ENCODE measurements at regions not wholly inside any gene's neighbourhood (a gene's known extent, or its start where the extent isn't known, plus 50 kb on each side); places are given as distances from the start of the nearest gene placed in this dataset.
"Not testable (repeated sequence)": the region's sequence is repeated elsewhere in the genome, so short reads cannot be mapped to it uniquely, and the experiment has no call there.

GRCh38 chr6:978937-979685 is 286.2 kb upstream of the EXOC2 start:
- no peak for DNase-seq

- DNase-seq, result not testable (repeated sequence)
Observed at GRCh38 chr6:977226-977625, 284.3 kb upstream of the EXOC2 start.

- DNase-seq, result no peak
Observed at GRCh38 chr6:971981-972640, 279.2 kb upstream of the EXOC2 start.

- DNase-seq, result no peak
Observed at GRCh38 chr6:968791-969190, 275.9 kb upstream of the EXOC2 start.

- no peak for DNase-seq
Observed at GRCh38 chr6:967701-968100, 274.8 kb upstream of the EXOC2 start.

GRCh38 chr6:965343-965742 is 272.4 kb upstream of the EXOC2 start:
- DNase-seq, result no peak

GRCh38 chr6:963456-963855 is 270.5 kb upstream of the EXOC2 start:
- no peak for DNase-seq

- no peak for DNase-seq
Observed at GRCh38 chr6:961407-961960, 268.5 kb upstream of the EXOC2 start.

GRCh38 chr6:960356-960755 is 267.4 kb upstream of the EXOC2 start:
- no peak for DNase-seq

- DNase-seq, result no peak
Observed at GRCh38 chr6:958488-958887, 265.5 kb upstream of the EXOC2 start.

GRCh38 chr6:951399-952181 is 258.7 kb upstream of the EXOC2 start:
- no peak for DNase-seq

GRCh38 chr6:947235-947934 is 254.4 kb upstream of the EXOC2 start:
- DNase-seq, result no peak

GRCh38 chr6:946546-946945 is 253.6 kb upstream of the EXOC2 start:
- DNase-seq, result no peak

- DNase-seq, result no peak
Observed at GRCh38 chr6:939526-940252, 246.8 kb upstream of the EXOC2 start.

GRCh38 chr6:938916-939315 is 246.0 kb upstream of the EXOC2 start:
- DNase-seq, result no peak

GRCh38 chr6:938271-938905 is 245.4 kb upstream of the EXOC2 start:
- no peak for DNase-seq

- no peak for DNase-seq
Observed at GRCh38 chr6:935582-935981, 242.6 kb upstream of the EXOC2 start.

GRCh38 chr6:934686-935085 is 241.7 kb upstream of the EXOC2 start:
- DNase-seq, result no peak

GRCh38 chr6:931919-932318 is 239.0 kb upstream of the EXOC2 start:
- DNase-seq, result not testable (repeated sequence)

GRCh38 chr6:927157-927556 is 234.2 kb upstream of the EXOC2 start:
- no peak for DNase-seq

GRCh38 chr6:925656-926213 is 232.8 kb upstream of the EXOC2 start:
- DNase-seq, result no peak

All from SHP77 treated with DMSO at 0.1 percent for 48 hours (cell line).